MCF 10A (cell line): ENCODE measurements at regions not wholly inside any gene's neighbourhood (a gene's known extent, or its start where the extent isn't known, plus 50 kb on each side); places are given as distances from the start of the nearest gene placed in this dataset.
A peak's percentile ranks its signal among the peaks of the same experiment; 100 is the strongest.

Source experiments
- BruUV-seq: library from RNA; stranded (reverse); fragments of 400-500 nt; replicated peaks from 2 replicates; lab custom pipeline; 2021; lab: Mats Ljungman, UMichigan
- CTCF ChIA-PET: fragments of 300-600 bp; sonication (Branson Sonifier 250); formaldehyde crosslinking; extraction: SDS; loops from one replicate; lab custom pipeline; 2021; ENCODE audit warnings: antibody characterized with exemption, inconsistent platforms; lab: Yijun Ruan, JAX
- POLR2A ChIA-PET: fragments of 300-600, 350-650 bp; sonication (Branson Sonifier 250); formaldehyde crosslinking; extraction: SDS; loops from one replicate; lab custom pipeline; 2020; ENCODE audit warnings: antibody characterized with exemption, inconsistent platforms; lab: Yijun Ruan, JAX
- DNase-seq: peaks from one replicate; pipeline ENCODE4 v3.0.0-alpha.2; 2018; ENCODE audit not compliant: unreplicated experiment
- H3K27ac Mint-ChIP-seq: one replicate; pipeline ENCODE4 v1.8.0; 2022; ENCODE audit warnings: mild to moderate bottlenecking, low read depth, mixed read lengths; ENCODE audit not compliant: unreplicated experiment
- H3K27me3 Mint-ChIP-seq: one replicate; pipeline ENCODE4 v1.8.0; 2022; ENCODE audit warnings: mixed read lengths; ENCODE audit not compliant: insufficient read depth, unreplicated experiment
- H3K36me3 Mint-ChIP-seq: one replicate; pipeline ENCODE4 v1.8.0; 2022; ENCODE audit warnings: mild to moderate bottlenecking, moderate library complexity, mixed read lengths; ENCODE audit not compliant: insufficient read depth, unreplicated experiment
- H3K4me1 Mint-ChIP-seq: one replicate; pipeline ENCODE4 v1.8.0; 2022; ENCODE audit warnings: mixed read lengths; ENCODE audit not compliant: insufficient read depth, unreplicated experiment
- H3K4me3 Mint-ChIP-seq: one replicate; pipeline ENCODE4 v1.8.0; 2022; ENCODE audit warnings: mild to moderate bottlenecking, moderate library complexity, mixed read lengths; ENCODE audit not compliant: unreplicated experiment
- H3K9me3 Mint-ChIP-seq: one replicate; pipeline ENCODE4 v1.8.0; 2022; ENCODE audit warnings: mixed read lengths; ENCODE audit not compliant: unreplicated experiment
- intact Hi-C: fragments of 100-400 bp; cut with micrococcal nuclease; formaldehyde crosslinking; loops from 2 replicates; pipeline ENCODE4 v1.14.1; 2022
- TF ChIP-seq, protein P1 (sequence below): fragments of 200-600 bp; IDR thresholded peaks from one replicate; pipeline ENCODE4 v1.8.0; 2022; ENCODE audit warnings: antibody characterized with exemption, mild to moderate bottlenecking; ENCODE audit not compliant: unreplicated experiment

DNA sequence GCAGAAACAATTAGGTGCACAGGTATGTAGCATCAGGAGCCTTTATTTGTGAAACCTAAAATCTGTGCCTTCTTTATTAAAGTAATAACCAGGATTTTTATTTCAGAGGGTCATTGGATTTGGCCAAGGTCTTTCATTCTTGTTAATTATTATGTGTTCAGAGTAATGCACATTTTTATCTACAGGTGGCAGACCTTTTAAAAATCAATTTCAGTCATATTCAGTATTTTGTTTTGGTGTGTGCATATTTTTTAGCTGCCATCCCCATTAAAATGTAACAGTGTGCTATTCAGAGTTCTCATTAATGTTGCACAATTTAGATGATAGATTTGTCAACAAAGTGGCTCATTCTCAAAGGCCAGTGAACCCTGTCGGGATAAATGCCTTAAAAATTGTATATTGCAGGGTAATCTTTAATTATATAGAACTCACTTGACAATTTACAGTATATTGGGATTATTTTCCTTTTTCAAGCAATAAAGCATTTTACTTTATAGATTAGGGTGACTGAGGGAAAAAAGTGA is 319.3 kb upstream of the SOX5 start:
- POLR2A ChIA-PET, result no interaction called here
- DNase-seq, result no peak
- TF ChIP-seq, protein P1, sequence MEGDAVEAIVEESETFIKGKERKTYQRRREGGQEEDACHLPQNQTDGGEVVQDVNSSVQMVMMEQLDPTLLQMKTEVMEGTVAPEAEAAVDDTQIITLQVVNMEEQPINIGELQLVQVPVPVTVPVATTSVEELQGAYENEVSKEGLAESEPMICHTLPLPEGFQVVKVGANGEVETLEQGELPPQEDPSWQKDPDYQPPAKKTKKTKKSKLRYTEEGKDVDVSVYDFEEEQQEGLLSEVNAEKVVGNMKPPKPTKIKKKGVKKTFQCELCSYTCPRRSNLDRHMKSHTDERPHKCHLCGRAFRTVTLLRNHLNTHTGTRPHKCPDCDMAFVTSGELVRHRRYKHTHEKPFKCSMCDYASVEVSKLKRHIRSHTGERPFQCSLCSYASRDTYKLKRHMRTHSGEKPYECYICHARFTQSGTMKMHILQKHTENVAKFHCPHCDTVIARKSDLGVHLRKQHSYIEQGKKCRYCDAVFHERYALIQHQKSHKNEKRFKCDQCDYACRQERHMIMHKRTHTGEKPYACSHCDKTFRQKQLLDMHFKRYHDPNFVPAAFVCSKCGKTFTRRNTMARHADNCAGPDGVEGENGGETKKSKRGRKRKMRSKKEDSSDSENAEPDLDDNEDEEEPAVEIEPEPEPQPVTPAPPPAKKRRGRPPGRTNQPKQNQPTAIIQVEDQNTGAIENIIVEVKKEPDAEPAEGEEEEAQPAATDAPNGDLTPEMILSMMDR, result peak; percentile 14
- intact Hi-C loops, result no loop called here
- no TSS peak for BruUV-seq
- no peaks in the 10 kb centered on the region for H3K36me3 Mint-ChIP-seq
- no peak overlapping the region for H3K4me3 Mint-ChIP-seq
- peaks cover 22% of the 10 kb centered on the region for H3K27me3 Mint-ChIP-seq
- CTCF ChIA-PET, result interaction anchor here (0.7 kb wide), 1 partner anchor 397 kb away, joined by 3 read pairs; no protein-coding TSS in a partner anchor
- no peak overlapping the region for H3K27ac Mint-ChIP-seq
- H3K9me3 Mint-ChIP-seq, result no peaks in the 10 kb centered on the region
- no peaks in the 10 kb centered on the region for H3K4me1 Mint-ChIP-seq

DNA sequence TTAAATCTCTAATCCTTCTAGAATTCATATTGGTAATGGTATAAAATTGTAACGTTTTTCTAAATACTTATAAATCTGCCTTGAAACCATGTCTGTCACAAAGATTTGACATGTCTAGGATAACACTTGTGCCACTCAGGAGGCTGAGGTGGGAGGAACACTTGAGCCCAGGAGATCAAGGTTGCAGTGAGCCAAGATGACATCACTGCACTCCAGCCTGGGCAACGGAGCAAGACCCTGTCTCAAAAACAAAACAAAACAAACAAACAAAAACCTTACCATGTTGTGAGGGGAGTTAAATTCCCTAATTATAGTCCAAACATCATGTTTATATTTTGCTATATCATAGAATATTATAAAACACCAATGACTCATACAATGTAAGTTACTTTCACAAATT is 317.5 kb upstream of the SOX5 start:
- TF ChIP-seq, protein P1, result no peak
- H3K4me3 Mint-ChIP-seq, result no peak overlapping the region
- intact Hi-C loops, result no loop called here

DNA sequence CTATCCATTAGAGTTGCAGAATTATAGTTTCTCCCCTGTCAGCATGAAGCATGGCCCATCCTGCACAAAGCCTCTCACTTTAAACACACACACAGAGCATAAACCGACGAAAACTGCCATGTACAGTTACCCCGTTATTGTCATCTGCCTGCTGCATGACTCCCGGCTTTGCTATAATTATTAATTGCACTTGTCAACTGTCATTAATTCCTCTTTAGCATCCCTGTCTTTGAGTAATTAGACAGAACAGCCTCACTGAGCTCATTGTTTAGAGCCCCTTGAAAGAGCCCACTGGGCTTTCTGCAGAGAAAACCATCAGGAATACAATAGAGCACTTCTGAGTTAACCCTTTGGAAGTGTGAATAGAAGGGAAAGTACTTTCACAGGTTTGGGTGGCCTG is 307.2 kb upstream of the SOX5 start:
- CTCF ChIA-PET, result interaction anchor here (1.0 kb wide), 1 partner anchor 11 kb away, joined by 6 read pairs; no protein-coding TSS in a partner anchor
- no peaks in the 10 kb centered on the region for H3K4me1 Mint-ChIP-seq
- BruUV-seq, result no TSS peak
- no peaks in the 10 kb centered on the region for H3K36me3 Mint-ChIP-seq
- DNase-seq, result no peak
- peaks cover 19% of the 10 kb centered on the region for H3K27me3 Mint-ChIP-seq
- TF ChIP-seq, protein P1, result no peak
- no peaks in the 10 kb centered on the region for H3K9me3 Mint-ChIP-seq
- no peak overlapping the region for H3K4me3 Mint-ChIP-seq
- POLR2A ChIA-PET, result no interaction called here
- H3K27ac Mint-ChIP-seq, result no peak overlapping the region
- intact Hi-C loops, result no loop called here

More for the DNA sequence above, 317.5 kb upstream of the SOX5 start:
- POLR2A ChIA-PET, result no interaction called here
- peaks cover 14% of the 10 kb centered on the region for H3K27me3 Mint-ChIP-seq
- H3K4me1 Mint-ChIP-seq, result no peaks in the 10 kb centered on the region
- CTCF ChIA-PET, result no interaction called here
- H3K36me3 Mint-ChIP-seq, result no peaks in the 10 kb centered on the region
- BruUV-seq, result no TSS peak
- H3K9me3 Mint-ChIP-seq, result no peaks in the 10 kb centered on the region
- no peak overlapping the region for H3K27ac Mint-ChIP-seq
- no peak for DNase-seq

DNA sequence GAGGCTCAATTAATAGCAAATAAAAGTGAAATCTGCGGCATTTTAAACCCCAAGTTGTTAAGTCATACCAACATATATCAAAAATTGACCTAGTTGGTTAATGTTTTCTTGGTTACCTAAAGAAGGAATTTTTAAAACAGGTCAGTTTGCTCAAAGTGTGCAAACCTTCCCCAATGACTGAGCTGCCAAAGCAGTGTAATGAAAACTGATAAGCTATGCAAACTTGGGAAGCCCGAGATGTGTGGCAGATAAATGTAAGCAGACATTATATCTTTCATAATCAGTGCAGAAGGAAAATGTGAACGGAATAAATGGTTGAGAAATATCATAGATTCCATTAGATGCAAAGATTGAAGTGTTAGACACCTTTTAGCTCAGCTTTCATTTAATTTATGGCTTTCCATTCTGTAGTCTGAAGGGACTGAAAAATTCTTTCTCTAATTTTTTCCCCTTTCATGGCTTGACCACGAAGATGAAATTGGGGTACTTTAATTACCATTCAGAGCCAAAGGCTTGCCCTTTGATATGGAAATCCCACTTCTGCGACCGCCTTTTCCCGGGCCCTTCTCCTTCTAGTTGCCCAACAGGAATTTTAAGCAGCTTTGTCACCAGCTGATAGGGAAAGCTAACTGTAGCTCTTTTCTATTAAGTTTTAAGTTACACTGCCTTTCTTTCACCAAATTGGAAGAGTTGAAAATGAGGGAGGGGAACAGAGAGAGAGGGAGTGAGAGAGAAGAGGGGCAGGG is 306.6 kb upstream of the SOX5 start:
- TF ChIP-seq, protein P1, result no peak
- Mint-ChIP-seq H3K27ac (no peak overlapping the region), H3K4me3 (no peak overlapping the region), H3K27me3 (peaks cover 13% of the 10 kb centered on the region), H3K36me3 (no peaks in the 10 kb centered on the region), H3K9me3 (no peaks in the 10 kb centered on the region), H3K4me1 (no peaks in the 10 kb centered on the region)
- ChIA-PET POLR2A (no interaction called here), CTCF (interaction anchor here (1.0 kb wide), 1 partner anchor 12 kb away, joined by 6 read pairs; no protein-coding TSS in a partner anchor)
- intact Hi-C loops, result no loop called here
- DNase-seq, result no peak
- BruUV-seq, result no TSS peak
